Limb (tissue), 2 donors: ENCODE measurements at regions not wholly inside any gene's neighbourhood (a gene's known extent, or its start where the extent isn't known, plus 50 kb on each side); places are given as distances from the start of the nearest gene placed in this dataset.
"Not testable (repeated sequence)": the region's sequence is repeated elsewhere in the genome, so short reads cannot be mapped to it uniquely, and the experiment has no call there.

Experiments used
- DNase-seq, 2 donors: peaks; one replicate each; pipeline ENCODE4 v3.0.0-alpha.2; 2016; ENCODE audit errors: extremely low spot score in 2 of 2

DNA sequence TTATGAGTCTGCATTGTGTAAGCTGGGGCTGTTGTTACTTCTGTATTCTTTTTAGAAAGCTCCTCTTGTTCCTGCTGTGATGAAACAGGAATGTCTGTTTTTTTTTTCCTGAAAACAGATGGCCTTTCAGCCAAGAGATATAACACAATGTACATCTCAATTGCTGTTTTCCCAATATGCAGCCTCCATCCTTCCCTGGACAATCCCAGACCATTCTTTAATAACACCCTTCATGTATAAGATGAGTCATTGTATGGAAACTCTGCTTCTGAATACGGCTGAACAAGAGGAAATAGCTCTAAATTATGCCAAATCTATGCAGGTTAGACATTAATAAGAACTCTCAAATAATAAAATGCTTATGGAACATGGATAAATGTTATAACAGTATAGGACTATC, 60.2 kb upstream of the LRRC4C start:
- DNase-seq = no peak

GRCh38 chr11:41522391-41522790, 62.9 kb upstream of the LRRC4C start:
- DNase-seq = no peak

GRCh38 chr11:41522899-41523672, 63.6 kb upstream of the LRRC4C start:
- no peak for DNase-seq

GRCh38 chr11:41527530-41527929, 68.1 kb upstream of the LRRC4C start:
- DNase-seq = no peak

DNA sequence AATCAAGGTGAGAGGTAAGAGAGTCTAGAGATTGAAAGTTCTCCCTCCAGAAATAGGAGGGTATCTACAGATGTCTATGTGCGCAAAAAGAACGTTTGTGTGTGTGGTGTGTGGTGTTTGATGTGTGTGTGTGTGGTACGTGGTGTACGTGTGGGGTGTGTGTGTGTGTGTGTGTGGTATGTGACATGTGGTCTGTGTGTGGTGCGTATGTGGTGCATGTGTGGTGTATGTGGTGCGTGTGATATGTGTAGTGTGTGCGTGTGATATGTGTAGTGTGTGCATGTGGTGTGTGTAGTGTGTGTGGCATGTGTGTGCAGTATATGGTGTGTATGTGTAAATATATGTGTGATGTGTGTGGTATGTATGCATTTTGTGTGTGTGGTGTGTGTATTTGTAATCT, 73.0 kb upstream of the LRRC4C start:
- DNase-seq = no peak

- no peak for DNase-seq
Measured at GRCh38 chr11:41533761-41534160, 74.3 kb upstream of the LRRC4C start.

GRCh38 chr11:41534391-41534790, 74.9 kb upstream of the LRRC4C start:
- DNase-seq = no peak

GRCh38 chr11:41534861-41535260, 75.4 kb upstream of the LRRC4C start:
- no peak for DNase-seq

GRCh38 chr11:41536021-41536568, 76.6 kb upstream of the LRRC4C start:
- DNase-seq = no peak

- DNase-seq = not testable (repeated sequence)
Measured at GRCh38 chr11:41544902-41545301, 85.5 kb upstream of the LRRC4C start.

DNA sequence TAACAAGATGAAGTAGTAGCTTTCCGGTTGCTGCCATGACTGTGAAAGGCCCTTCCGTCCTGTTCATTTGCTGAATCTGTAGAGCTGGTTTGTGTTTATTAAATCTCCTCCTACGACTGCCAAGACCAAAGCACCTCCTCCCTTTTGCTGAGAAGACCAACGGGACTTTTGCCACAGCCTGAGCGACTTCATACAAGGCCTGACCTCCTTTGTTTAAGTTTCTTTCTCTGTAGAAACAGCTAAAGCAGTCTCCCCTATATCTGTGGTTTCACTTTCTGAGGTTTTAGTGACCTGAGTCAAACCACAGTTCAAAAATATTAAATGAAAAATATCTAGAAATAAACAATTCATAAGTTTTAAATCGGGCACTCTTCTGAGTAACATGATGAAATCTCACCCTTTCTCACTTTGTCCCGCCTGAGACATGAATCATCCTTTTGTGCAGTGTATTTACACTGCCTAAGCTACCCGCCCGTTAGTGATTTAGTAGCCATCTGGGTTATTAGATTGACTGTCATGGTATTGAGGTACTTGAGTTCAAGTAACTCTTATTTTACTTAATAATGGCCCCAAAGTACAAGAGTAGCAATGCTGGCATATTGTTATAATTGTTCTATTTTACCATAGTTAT, 119.1 kb upstream of the LRRC4C start:
- no peak for DNase-seq

- no peak for DNase-seq
Measured at GRCh38 chr11:41579546-41579945, 120.1 kb upstream of the LRRC4C start.

DNA sequence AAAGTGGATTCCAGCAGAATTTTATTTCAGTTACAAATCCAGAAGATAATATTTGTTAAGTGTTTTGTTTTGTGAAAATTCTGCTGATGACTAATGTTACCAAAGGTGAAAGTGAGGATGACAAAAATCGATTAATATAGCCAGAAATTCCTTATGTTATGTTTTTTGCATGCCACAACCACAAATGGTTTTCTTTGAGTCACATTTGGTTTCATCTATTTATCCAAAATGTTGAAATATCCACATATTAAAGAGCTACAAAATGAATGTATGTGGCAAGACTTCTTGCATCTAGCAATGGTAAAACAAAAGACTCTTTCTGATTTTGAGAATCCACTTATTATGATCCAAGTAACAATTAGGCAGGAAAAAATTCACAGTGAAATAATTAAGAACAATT, 150.1 kb upstream of the LRRC4C start:
- DNase-seq = no peak

- no peak for DNase-seq
Measured at GRCh38 chr11:41612415-41612814, 153.0 kb upstream of the LRRC4C start.

GRCh38 chr11:41613326-41613725, 153.9 kb upstream of the LRRC4C start:
- no peak for DNase-seq

DNA sequence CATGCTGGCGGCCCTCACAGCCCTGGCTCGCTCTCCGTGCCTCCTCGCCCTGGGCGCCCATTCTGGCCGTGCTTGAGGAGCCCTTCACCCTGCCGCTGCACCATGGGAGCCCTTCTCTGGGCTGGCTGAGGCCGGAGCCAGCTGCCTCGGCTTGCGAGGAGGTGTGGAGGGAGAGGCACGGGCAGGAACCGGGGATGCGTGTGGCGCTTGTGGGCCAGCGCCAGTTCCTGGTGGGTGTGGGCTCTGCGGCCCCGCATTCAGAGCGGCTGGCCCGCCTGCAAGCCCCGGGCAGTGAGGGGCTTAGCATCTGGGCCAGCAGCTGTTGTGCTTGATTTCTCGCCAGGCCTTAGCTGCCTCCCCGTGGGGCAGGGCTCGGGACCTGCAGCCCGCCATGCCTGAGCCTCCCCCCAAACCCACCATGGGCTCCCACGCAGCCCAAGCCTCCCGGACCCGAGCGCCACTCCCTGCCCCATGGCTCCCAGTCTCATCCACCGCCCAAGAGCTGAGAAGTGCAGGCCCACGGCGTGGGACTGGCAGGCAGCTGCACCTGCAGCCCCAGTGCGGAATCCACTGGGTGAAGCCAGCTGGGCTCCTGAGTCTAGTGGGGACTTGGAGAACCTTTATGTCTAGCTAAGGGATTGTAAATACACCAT, 163.4 kb upstream of the LRRC4C start:
- no peak for DNase-seq

DNA sequence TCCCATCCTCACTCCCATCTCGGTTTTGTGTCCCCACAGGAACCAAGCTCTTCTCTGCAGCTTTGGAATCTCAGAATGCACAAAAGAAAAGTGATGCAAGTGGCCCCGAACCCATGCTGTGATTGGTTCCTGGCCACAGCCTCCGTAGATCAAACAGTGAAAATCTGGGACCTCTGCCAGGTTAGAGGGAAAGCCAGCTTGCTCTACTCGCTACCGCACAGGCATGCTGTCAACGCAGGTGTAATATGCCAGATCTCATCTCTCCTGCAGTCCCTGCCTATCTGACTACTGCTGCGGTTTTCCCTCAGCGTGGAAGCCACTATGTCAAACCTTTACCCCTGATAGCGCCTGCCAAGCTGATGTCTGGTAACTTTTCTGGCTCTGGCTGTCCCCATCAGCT, 200.5 kb upstream of the LRRC4C start:
- no peak for DNase-seq

- no peak for DNase-seq
Measured at GRCh38 chr11:41660585-41660984, 201.1 kb upstream of the LRRC4C start.

DNA sequence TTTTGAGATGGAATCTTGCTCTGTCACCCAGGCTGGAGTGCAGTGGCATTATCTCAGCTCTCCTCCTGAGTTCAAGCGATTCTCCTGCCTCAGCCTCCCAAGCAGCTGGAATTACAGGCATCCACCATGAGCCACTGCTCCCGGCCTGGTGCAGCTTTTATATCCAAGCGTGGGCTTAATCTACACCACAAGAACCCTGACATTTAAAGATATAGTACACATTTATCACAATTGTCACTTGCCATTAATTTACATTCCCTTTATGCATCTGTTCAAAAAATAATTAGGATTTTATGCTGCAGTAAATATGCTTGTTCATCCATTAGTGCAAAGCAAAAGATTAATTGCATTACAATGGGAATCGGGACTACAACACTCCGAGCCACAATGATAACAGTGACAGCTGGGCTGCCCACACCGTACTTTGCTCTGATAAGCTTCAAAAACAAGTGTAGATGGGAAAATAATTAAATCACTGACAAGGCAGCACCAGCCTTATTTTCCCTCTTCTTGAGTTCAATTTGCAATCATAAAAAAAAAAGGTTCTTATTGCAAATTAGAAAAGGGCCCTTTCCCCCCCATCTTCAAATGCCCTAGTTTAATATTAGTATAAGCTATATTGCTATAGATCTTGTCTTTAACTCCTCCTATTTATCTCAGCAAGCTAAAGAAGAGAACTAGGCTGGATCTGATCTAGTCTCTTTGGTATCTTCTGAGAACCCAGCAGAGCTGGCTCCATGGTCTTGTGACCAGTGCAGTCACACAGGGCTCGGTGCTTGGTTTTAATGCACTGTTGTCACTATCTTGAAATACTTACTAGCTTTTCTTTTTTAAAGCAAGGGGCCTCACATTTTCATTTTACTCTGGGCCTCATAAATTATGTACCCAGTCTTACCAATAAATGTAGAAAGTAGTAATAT, 206.2 kb upstream of the LRRC4C start:
- DNase-seq = no peak

GRCh38 chr11:41666951-41667653, 207.7 kb upstream of the LRRC4C start:
- no peak for DNase-seq

DNA sequence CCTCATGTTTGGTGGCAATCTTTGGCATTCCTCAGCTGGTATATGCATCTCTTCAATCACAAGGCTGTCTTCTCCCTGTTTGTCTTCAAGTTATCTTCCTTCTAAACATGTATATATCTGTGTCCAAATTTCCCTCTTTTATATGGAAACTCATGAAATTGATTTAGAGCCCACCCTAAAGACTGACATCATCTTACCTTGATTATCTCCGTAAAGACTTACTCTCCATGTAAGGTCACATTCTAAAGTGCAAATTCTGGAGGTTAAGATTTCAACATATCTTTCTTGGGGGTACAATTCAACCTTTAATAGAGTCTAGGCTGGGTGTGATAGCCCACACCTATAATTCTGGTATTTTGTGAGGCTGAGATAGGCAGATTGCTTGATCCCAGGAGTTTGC, 215.8 kb upstream of the LRRC4C start:
- DNase-seq = no peak
